ENCODE measurements at regions not wholly inside any gene's neighbourhood (a gene's known extent, or its start where the extent isn't known, plus 50 kb on each side); places are given as distances from the start of the nearest gene placed in this dataset.

- 62 to 73% methylated on average over 13 of the region's 13 CpGs for WGBS, 2 donors
- H3K9me3 ChIP-seq (ENCODE audit: control insufficient read depth in 4 of 4, insufficient read depth in 3 of 4, low read length in 3 of 4) = no peaks in the 10 kb centered on the region
- H3K36me3 ChIP-seq (ENCODE audit: control insufficient read depth in 4 of 4, insufficient read depth in 4 of 4, low read length in 4 of 4) = no peaks in the 10 kb centered on the region
- peaks cover 2 to 45% (median 26%) of the 10 kb centered on the region in 3 donors for H3K27me3 ChIP-seq (ENCODE audit: control insufficient read depth in 3 of 3, insufficient read depth in 3 of 3, low read length in 2 of 3)
- ATAC-seq (ENCODE audit: insufficient read depth, low FRiP score) = no peak
- no peaks in the 10 kb centered on the region for H3K4me1 ChIP-seq (ENCODE audit: control insufficient read depth in 5 of 5, insufficient read depth in 5 of 5, low read length in 5 of 5)
- H3K27ac ChIP-seq (ENCODE audit: low read depth in 1 of 2, low read length in 1 of 2) = no peak overlapping the region
- TF ChIP-seq CTCF (IDR thresholded peaks at IDR 0.05; ENCODE audit: control extremely low read depth, extremely low read depth) = no peak
- DNase-seq = no peak
- no peak overlapping the region for H3K9ac ChIP-seq (ENCODE audit: insufficient read depth in 1 of 2, low read length in 2 of 2)
- no peak overlapping the region for H3K4me3 ChIP-seq
Measured at GRCh38 chrX:16312761-16313623, 145.7 kb downstream of the MAGEB17 start.

DNA sequence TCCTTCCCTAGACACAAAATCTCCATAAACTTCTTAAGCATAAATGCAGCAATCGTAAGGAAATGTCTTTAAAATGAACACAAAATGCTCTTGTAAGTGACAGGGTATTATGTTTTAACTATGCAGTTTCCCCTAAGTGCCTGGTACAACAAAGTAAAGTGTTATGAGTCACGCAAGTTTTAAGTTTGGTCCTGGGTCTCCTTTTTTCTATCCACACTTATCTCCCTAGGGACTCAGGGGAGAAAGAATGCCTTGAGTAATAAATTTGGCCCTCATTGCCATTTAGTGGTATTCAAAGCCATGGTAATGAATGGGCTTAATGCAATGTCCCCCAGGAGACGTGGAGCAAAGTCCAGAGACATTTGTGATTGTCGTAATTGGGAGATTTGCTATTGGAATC is 149.1 kb downstream of the MAGEB17 start:
- Histone ChIP-seq H3K4me3 (no peak overlapping the region), H3K27ac (ENCODE audit: low read depth in 1 of 2, low read length in 1 of 2) (no peak overlapping the region), H3K9ac (ENCODE audit: insufficient read depth in 1 of 2, low read length in 2 of 2) (no peak overlapping the region), H3K36me3 (ENCODE audit: control insufficient read depth in 4 of 4, insufficient read depth in 4 of 4, low read length in 4 of 4) (no peaks in the 10 kb centered on the region), H3K9me3 (ENCODE audit: control insufficient read depth in 4 of 4, insufficient read depth in 3 of 4, low read length in 3 of 4) (peaks cover 0 to 3% (median 0%) of the 10 kb centered on the region in 4 donors), H3K27me3 (ENCODE audit: control insufficient read depth in 3 of 3, insufficient read depth in 3 of 3, low read length in 2 of 3) (peaks cover 2 to 26% (median 10%) of the 10 kb centered on the region in 3 donors), H3K4me1 (ENCODE audit: control insufficient read depth in 5 of 5, insufficient read depth in 5 of 5, low read length in 5 of 5) (no peaks in the 10 kb centered on the region)
- no peak for ATAC-seq (ENCODE audit: insufficient read depth, low FRiP score)
- DNase-seq = no peak
- TF ChIP-seq CTCF (IDR thresholded peaks at IDR 0.05; ENCODE audit: control extremely low read depth, extremely low read depth) = no peak
- WGBS, 2 donors = 84 to 89% methylated on average over 4 of the region's 4 CpGs

DNA sequence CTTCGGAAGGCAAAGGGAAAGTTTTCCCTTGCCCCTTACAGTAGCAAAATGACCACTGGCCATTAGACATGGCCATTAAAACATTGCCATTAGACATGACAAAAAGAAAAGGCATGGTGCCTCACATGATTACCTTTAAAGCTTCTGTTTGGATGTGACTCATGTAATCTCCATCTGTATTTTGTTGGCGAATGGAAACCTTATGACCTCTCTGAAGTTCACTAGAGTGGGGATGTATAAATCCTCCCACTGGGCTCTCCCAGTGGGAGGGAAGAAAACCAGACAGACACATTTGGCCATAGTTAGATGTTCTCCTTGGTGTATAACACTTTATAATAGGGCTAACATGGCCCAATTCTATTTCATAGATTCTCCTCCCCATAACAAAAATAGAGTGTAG is 152.6 kb downstream of the MAGEB17 start:
- Histone ChIP-seq H3K9ac (ENCODE audit: insufficient read depth in 1 of 2, low read length in 2 of 2) (no peak overlapping the region), H3K4me3 (no peak overlapping the region), H3K36me3 (ENCODE audit: control insufficient read depth in 4 of 4, insufficient read depth in 4 of 4, low read length in 4 of 4) (no peaks in the 10 kb centered on the region), H3K27me3 (ENCODE audit: control insufficient read depth in 3 of 3, insufficient read depth in 3 of 3, low read length in 2 of 3) (peaks cover 0 to 9% (median 6%) of the 10 kb centered on the region in 3 donors), H3K27ac (ENCODE audit: low read depth in 1 of 2, low read length in 1 of 2) (no peak overlapping the region), H3K9me3 (ENCODE audit: control insufficient read depth in 4 of 4, insufficient read depth in 3 of 4, low read length in 3 of 4) (peaks cover 0 to 3% (median 0%) of the 10 kb centered on the region in 4 donors), H3K4me1 (ENCODE audit: control insufficient read depth in 5 of 5, insufficient read depth in 5 of 5, low read length in 5 of 5) (no peaks in the 10 kb centered on the region)
- no peak for ATAC-seq (ENCODE audit: insufficient read depth, low FRiP score)
- 81 to 83% methylated on average over 2 of the region's 2 CpGs for WGBS, 2 donors
- TF ChIP-seq CTCF (IDR thresholded peaks at IDR 0.05; ENCODE audit: control extremely low read depth, extremely low read depth) = no peak
- DNase-seq = no peak
